GM18867 (cell line): ENCODE measurements at regions not wholly inside any gene's neighbourhood (a gene's known extent, or its start where the extent isn't known, plus 50 kb on each side); places are given as distances from the start of the nearest gene placed in this dataset.

Experiments
- ATAC-seq: cut with Tn5 transposase; IDR thresholded peaks from one replicate; pipeline ENCODE4 v1.9.1; 2021; ENCODE audit warnings: mild to moderate bottlenecking, moderate library complexity; ENCODE audit not compliant: unreplicated experiment

- peak; percentile 46 for ATAC-seq
Observed at GRCh38 chr10:123552760-123553554, 113.2 kb upstream of the GPR26 start.

- ATAC-seq, result peak; percentile 46
Observed at GRCh38 chr10:123553810-123554430, 112.2 kb upstream of the GPR26 start.

GRCh38 chr10:123554656-123555055, 111.5 kb upstream of the GPR26 start:
- ATAC-seq, result no peak

GRCh38 chr10:123555616-123556015, 110.5 kb upstream of the GPR26 start:
- ATAC-seq, result no peak

GRCh38 chr10:123556049-123556448, 110.1 kb upstream of the GPR26 start:
- ATAC-seq, result no peak

GRCh38 chr10:123556736-123557135, 109.4 kb upstream of the GPR26 start:
- no peak for ATAC-seq

- ATAC-seq, result no peak
Observed at GRCh38 chr10:123557366-123558108, 108.6 kb upstream of the GPR26 start.

GRCh38 chr10:123558651-123559050, 107.5 kb upstream of the GPR26 start:
- no peak for ATAC-seq

- ATAC-seq, result peak; percentile 72
Observed at GRCh38 chr10:123559066-123559822, 106.9 kb upstream of the GPR26 start.

GRCh38 chr10:123559823-123560092, 106.4 kb upstream of the GPR26 start:
- ATAC-seq, result no peak

- no peak for ATAC-seq
Observed at GRCh38 chr10:123560301-123561140, 105.6 kb upstream of the GPR26 start.

GRCh38 chr10:123561141-123561440, 105.1 kb upstream of the GPR26 start:
- ATAC-seq, result no peak

- ATAC-seq, result no peak
Observed at GRCh38 chr10:123562387-123562786, 103.8 kb upstream of the GPR26 start.

GRCh38 chr10:123562811-123563580, 103.2 kb upstream of the GPR26 start:
- no peak for ATAC-seq

GRCh38 chr10:123563581-123563855, 102.6 kb upstream of the GPR26 start:
- ATAC-seq, result no peak

GRCh38 chr10:123563994-123564393, 102.2 kb upstream of the GPR26 start:
- no peak for ATAC-seq

GRCh38 chr10:123564631-123565030, 101.5 kb upstream of the GPR26 start:
- ATAC-seq, result no peak

GRCh38 chr10:123565691-123566660, 100.2 kb upstream of the GPR26 start:
- ATAC-seq, result no peak
